ENCODE measurements at regions not wholly inside any gene's neighbourhood (a gene's known extent, or its start where the extent isn't known, plus 50 kb on each side); places are given as distances from the start of the nearest gene placed in this dataset.

DNA sequence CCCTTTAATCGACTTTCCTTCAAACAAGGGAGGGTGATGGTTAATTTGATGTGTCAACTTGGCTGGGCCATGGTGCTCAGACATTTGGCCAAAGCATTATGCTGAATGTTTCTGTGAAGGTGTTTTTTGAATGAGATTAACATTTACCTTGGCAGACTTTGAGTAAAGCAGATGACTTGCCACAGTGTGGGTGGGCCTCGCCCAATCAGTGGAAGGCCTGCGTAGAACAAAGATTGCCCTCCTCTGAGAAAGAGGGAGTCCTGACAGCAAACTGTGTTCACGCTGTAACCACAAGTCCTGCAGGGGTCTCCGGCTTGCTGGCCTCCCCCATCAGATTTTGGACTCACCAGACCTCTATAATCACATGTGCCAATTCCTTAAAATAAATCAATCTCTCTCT is 118.7 kb downstream of the SOX9 start:
- no peaks in the 10 kb centered on the region for H3K27me3 ChIP-seq (ENCODE audit: control insufficient read depth in 2 of 2, insufficient read depth in 2 of 2, low read length in 2 of 2)
- no peak overlapping the region for H3K4me2 ChIP-seq (replicated peaks; ENCODE audit: extremely low read depth, low read length, poor library complexity, severe bottlenecking)
- H3K9me3 ChIP-seq (replicated peaks in 1 of 2; ENCODE audit: control insufficient read depth in 1 of 2, insufficient read depth in 1 of 2, low read length in 2 of 2): peaks cover 3 to 20% of the 10 kb centered on the region in 2 donors
- no peaks in the 10 kb centered on the region for H4K20me1 ChIP-seq (ENCODE audit: insufficient read depth, low read length)
- intact Hi-C loops (cut with micrococcal nuclease): no loop called here
- TF ChIP-seq, protein P1, sequence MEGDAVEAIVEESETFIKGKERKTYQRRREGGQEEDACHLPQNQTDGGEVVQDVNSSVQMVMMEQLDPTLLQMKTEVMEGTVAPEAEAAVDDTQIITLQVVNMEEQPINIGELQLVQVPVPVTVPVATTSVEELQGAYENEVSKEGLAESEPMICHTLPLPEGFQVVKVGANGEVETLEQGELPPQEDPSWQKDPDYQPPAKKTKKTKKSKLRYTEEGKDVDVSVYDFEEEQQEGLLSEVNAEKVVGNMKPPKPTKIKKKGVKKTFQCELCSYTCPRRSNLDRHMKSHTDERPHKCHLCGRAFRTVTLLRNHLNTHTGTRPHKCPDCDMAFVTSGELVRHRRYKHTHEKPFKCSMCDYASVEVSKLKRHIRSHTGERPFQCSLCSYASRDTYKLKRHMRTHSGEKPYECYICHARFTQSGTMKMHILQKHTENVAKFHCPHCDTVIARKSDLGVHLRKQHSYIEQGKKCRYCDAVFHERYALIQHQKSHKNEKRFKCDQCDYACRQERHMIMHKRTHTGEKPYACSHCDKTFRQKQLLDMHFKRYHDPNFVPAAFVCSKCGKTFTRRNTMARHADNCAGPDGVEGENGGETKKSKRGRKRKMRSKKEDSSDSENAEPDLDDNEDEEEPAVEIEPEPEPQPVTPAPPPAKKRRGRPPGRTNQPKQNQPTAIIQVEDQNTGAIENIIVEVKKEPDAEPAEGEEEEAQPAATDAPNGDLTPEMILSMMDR (IDR thresholded peaks at IDR 0.05): no peak
- no peaks in the 10 kb centered on the region for H3K36me3 ChIP-seq (replicated peaks in 1 of 2; ENCODE audit: control insufficient read depth in 1 of 2, insufficient read depth in 2 of 2, low read length in 2 of 2)
- Mint-ChIP-seq H3K27ac (no peak overlapping the region), H3K36me3 (no peaks in the 10 kb centered on the region), H3K4me3 (no peak overlapping the region), H3K27me3 (ENCODE audit: low read depth in 3 of 3) (peaks cover 2 to 3% (median 3%) of the 10 kb centered on the region in 3 donors), H3K9me3 (peaks cover 8 to 25% (median 16%) of the 10 kb centered on the region in 7 donors), H3K4me1 (no peaks in the 10 kb centered on the region)
- H2AFZ ChIP-seq (ENCODE audit: insufficient read depth, low read depth, low read length, poor library complexity, severe bottlenecking): no peak overlapping the region
- H3K4me3 ChIP-seq (replicated peaks in 1 of 3; ENCODE audit: low read depth in 2 of 3, low read length in 3 of 3): no peak overlapping the region
- no peak for DNase-seq
- no peaks in the 10 kb centered on the region for H3K79me2 ChIP-seq (ENCODE audit: insufficient read depth, low read length)
- no peaks in the 10 kb centered on the region for H3K4me1 ChIP-seq (ENCODE audit: control insufficient read depth in 1 of 2, insufficient read depth in 2 of 2, low read length in 2 of 2)
- no peak overlapping the region for H3K9ac ChIP-seq (ENCODE audit: insufficient read depth, low read length, poor library complexity, severe bottlenecking)
- WGBS (ENCODE audit: insufficient coverage): 94% methylated on average over 4 of the region's 5 CpGs
- H3K27ac ChIP-seq (ENCODE audit: low read depth in 1 of 2, low read length in 2 of 2): no peak overlapping the region

DNA sequence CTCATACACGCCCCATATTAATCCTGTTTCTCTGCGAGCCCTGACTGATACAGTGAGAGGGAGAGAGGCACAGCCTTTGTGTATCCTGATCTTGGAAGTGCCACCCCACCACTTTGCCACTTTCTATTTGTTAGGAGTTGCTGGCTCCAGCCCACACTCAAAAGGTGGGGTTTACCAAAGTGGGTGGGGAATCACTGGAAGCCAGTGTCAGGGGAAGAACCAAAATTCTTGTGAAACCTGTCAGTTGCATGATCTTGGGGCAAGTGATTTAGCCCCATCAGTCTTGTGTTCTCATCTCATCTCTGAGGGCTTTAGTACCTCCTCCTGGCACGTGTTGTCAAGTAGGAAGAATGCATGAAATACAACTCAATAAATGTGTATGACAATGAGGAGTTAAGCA is 119.5 kb downstream of the SOX9 start:
- H3K36me3 ChIP-seq (replicated peaks in 1 of 2; ENCODE audit: control insufficient read depth in 1 of 2, insufficient read depth in 2 of 2, low read length in 2 of 2): no peaks in the 10 kb centered on the region
- no peaks in the 10 kb centered on the region for H4K20me1 ChIP-seq (ENCODE audit: insufficient read depth, low read length)
- H3K4me3 ChIP-seq (replicated peaks in 1 of 3; ENCODE audit: low read depth in 2 of 3, low read length in 3 of 3): no peak overlapping the region
- Mint-ChIP-seq H3K4me1 (no peaks in the 10 kb centered on the region), H3K27me3 (ENCODE audit: low read depth in 3 of 3) (peaks cover under 1 to 3% (median 3%) of the 10 kb centered on the region in 3 donors), H3K9me3 (peaks cover 10 to 25% (median 16%) of the 10 kb centered on the region in 7 donors), H3K36me3 (no peaks in the 10 kb centered on the region), H3K27ac (no peak overlapping the region), H3K4me3 (no peak overlapping the region)
- intact Hi-C loops (cut with micrococcal nuclease): no loop called here
- no peak overlapping the region for H2AFZ ChIP-seq (ENCODE audit: insufficient read depth, low read depth, low read length, poor library complexity, severe bottlenecking)
- DNase-seq: no peak
- H3K9me3 ChIP-seq (replicated peaks in 1 of 2; ENCODE audit: control insufficient read depth in 1 of 2, insufficient read depth in 1 of 2, low read length in 2 of 2): peaks cover 6 to 20% of the 10 kb centered on the region in 2 donors
- no peaks in the 10 kb centered on the region for H3K4me1 ChIP-seq (ENCODE audit: control insufficient read depth in 1 of 2, insufficient read depth in 2 of 2, low read length in 2 of 2)
- no peak overlapping the region for H3K4me2 ChIP-seq (replicated peaks; ENCODE audit: extremely low read depth, low read length, poor library complexity, severe bottlenecking)
- H3K27me3 ChIP-seq (ENCODE audit: control insufficient read depth in 2 of 2, insufficient read depth in 2 of 2, low read length in 2 of 2): no peaks in the 10 kb centered on the region
- WGBS (ENCODE audit: insufficient coverage): 40% methylated on average over 1 of the region's 3 CpGs
- TF ChIP-seq, protein P1 (IDR thresholded peaks at IDR 0.05): no peak
- no peaks in the 10 kb centered on the region for H3K79me2 ChIP-seq (ENCODE audit: insufficient read depth, low read length)
- H3K9ac ChIP-seq (ENCODE audit: insufficient read depth, low read length, poor library complexity, severe bottlenecking): no peak overlapping the region
- H3K27ac ChIP-seq (ENCODE audit: low read depth in 1 of 2, low read length in 2 of 2): no peak overlapping the region
